ENCODE measurements at regions not wholly inside any gene's neighbourhood (a gene's known extent, or its start where the extent isn't known, plus 50 kb on each side); places are given as distances from the start of the nearest gene placed in this dataset.

DNA sequence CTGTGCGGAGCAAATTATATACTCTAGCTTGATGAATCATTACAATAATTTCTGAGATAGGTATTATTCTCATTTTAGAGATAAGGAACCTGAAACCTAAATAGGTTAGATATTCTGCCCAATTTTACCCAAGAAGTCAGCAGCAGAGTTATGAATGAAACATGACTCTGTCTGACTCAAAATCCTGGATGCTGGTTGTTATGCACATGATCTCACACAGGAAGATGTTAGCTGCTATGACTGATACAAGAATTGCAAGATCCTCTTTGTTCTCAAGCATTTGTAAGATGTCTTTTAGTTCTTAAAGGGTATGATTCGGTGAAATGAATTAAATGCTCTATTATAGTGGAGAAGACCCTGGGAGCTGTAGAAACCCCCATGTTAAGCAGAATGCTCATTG lies 447.8 kb downstream of the KIF2B start:
- Histone ChIP-seq H3K9me3 (ENCODE audit: low read depth) (no peaks in the 10 kb centered on the region), H3F3A (ENCODE audit: low read depth) (no peaks in the 10 kb centered on the region), H4K20me1 (ENCODE audit: low read depth) (no peaks in the 10 kb centered on the region), H3K4me2 (no peak overlapping the region), H3K9ac (no peak overlapping the region), H3K4me3 (no peak overlapping the region), H3K79me2 (ENCODE audit: low read depth) (no peaks in the 10 kb centered on the region), H3K27me3 (no peaks in the 10 kb centered on the region), H2AFZ (replicated peaks) (no peak overlapping the region), H3K36me3 (no peaks in the 10 kb centered on the region), H3K27ac (no peak overlapping the region), H3K4me1 (no peaks in the 10 kb centered on the region)
- no peak for TF ChIP-seq EZH2phosphoT487 (IDR thresholded peaks at IDR 0.05)
- TF ChIP-seq, protein P1, sequence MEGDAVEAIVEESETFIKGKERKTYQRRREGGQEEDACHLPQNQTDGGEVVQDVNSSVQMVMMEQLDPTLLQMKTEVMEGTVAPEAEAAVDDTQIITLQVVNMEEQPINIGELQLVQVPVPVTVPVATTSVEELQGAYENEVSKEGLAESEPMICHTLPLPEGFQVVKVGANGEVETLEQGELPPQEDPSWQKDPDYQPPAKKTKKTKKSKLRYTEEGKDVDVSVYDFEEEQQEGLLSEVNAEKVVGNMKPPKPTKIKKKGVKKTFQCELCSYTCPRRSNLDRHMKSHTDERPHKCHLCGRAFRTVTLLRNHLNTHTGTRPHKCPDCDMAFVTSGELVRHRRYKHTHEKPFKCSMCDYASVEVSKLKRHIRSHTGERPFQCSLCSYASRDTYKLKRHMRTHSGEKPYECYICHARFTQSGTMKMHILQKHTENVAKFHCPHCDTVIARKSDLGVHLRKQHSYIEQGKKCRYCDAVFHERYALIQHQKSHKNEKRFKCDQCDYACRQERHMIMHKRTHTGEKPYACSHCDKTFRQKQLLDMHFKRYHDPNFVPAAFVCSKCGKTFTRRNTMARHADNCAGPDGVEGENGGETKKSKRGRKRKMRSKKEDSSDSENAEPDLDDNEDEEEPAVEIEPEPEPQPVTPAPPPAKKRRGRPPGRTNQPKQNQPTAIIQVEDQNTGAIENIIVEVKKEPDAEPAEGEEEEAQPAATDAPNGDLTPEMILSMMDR (IDR thresholded peaks at IDR 0.05): no peak
- TF ChIP-seq EZH2 (IDR thresholded peaks at IDR 0.05): no peak
- Mint-ChIP-seq H3K27me3 (ENCODE audit: insufficient read depth, low read depth) (peaks cover 4% of the 10 kb centered on the region), H3K9me3 (peaks cover 2% of the 10 kb centered on the region), H3K36me3 (no peaks in the 10 kb centered on the region), H3K4me3 (no peak overlapping the region), H3K4me1 (no peaks in the 10 kb centered on the region), H3K27ac (no peak overlapping the region)
- no peak for DNase-seq (ENCODE audit: low spot score)

DNA sequence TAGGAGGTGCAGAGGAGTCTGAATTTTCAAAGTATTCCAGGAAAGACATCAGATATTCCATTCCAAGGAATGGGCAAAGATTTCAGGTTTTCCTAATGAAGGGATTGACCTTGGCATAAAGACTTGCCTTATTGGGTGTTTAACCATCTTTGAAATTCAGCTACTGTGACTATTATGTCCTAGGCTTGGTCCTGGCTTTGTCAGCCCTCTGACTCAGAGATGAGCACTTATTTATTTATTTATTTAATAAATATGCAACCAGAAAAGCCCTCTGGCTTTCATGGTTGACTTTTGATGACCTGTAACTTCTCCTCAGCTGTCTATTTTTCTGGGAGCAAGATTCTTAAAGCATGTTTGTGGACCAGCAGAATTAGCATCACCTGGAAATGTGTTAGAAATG lies 455.1 kb downstream of the KIF2B start:
- no peaks in the 10 kb centered on the region for H3K9me3 Mint-ChIP-seq
- no peak overlapping the region for H3K4me3 ChIP-seq
- no peaks in the 10 kb centered on the region for H3K4me1 ChIP-seq
- no peaks in the 10 kb centered on the region for H3K4me1 Mint-ChIP-seq
- DNase-seq (ENCODE audit: low spot score): no peak
- no peaks in the 10 kb centered on the region for H3K9me3 ChIP-seq (ENCODE audit: low read depth)
- no peak overlapping the region for H2AFZ ChIP-seq (replicated peaks)
- no peak overlapping the region for H3K27ac Mint-ChIP-seq
- no peak for TF ChIP-seq EZH2 (IDR thresholded peaks at IDR 0.05)
- no peak for TF ChIP-seq EZH2phosphoT487 (IDR thresholded peaks at IDR 0.05)
- TF ChIP-seq, protein P1 (IDR thresholded peaks at IDR 0.05): no peak
- no peak overlapping the region for H3K4me2 ChIP-seq
- no peaks in the 10 kb centered on the region for H3K27me3 Mint-ChIP-seq (ENCODE audit: insufficient read depth, low read depth)
- H3K36me3 ChIP-seq: no peaks in the 10 kb centered on the region
- H3K4me3 Mint-ChIP-seq: no peak overlapping the region
- no peak overlapping the region for H3K27ac ChIP-seq
- no peaks in the 10 kb centered on the region for H4K20me1 ChIP-seq (ENCODE audit: low read depth)
- H3K79me2 ChIP-seq (ENCODE audit: low read depth): no peaks in the 10 kb centered on the region
- no peaks in the 10 kb centered on the region for H3K36me3 Mint-ChIP-seq
- no peaks in the 10 kb centered on the region for H3F3A ChIP-seq (ENCODE audit: low read depth)
- no peaks in the 10 kb centered on the region for H3K27me3 ChIP-seq
- H3K9ac ChIP-seq: no peak overlapping the region

DNA sequence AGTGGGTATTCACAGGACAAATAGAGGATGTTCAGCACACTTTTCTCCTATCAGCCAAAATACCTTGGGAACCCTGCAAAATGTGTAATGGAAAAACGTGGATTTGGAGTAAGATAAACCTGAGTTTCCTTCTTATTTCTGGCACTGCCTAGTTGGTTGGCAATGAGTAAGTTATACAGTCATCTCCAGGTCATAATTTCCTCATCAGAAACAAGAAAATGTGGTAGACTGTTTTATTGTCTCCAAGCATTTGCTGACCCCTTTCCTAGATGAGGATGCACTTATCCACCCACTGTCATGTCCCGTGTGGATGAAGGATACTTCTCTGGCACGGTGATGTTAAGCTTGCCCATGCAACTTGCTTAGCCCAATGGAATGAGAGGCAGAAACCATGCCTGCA lies 458.0 kb downstream of the KIF2B start:
- Mint-ChIP-seq H3K9me3 (no peaks in the 10 kb centered on the region), H3K27ac (no peak overlapping the region), H3K4me3 (no peak overlapping the region), H3K27me3 (ENCODE audit: insufficient read depth, low read depth) (no peaks in the 10 kb centered on the region), H3K36me3 (no peaks in the 10 kb centered on the region), H3K4me1 (no peaks in the 10 kb centered on the region)
- Histone ChIP-seq H3K9me3 (ENCODE audit: low read depth) (no peaks in the 10 kb centered on the region), H4K20me1 (ENCODE audit: low read depth) (no peaks in the 10 kb centered on the region), H3K36me3 (no peaks in the 10 kb centered on the region), H3K4me3 (no peak overlapping the region), H3K27ac (no peak overlapping the region), H2AFZ (replicated peaks) (no peak overlapping the region), H3K4me2 (no peak overlapping the region), H3K27me3 (no peaks in the 10 kb centered on the region), H3K79me2 (ENCODE audit: low read depth) (no peaks in the 10 kb centered on the region), H3K4me1 (no peaks in the 10 kb centered on the region), H3F3A (ENCODE audit: low read depth) (no peaks in the 10 kb centered on the region), H3K9ac (no peak overlapping the region)
- TF ChIP-seq EZH2 (IDR thresholded peaks at IDR 0.05): no peak
- TF ChIP-seq, protein P1 (IDR thresholded peaks at IDR 0.05): no peak
- TF ChIP-seq EZH2phosphoT487 (IDR thresholded peaks at IDR 0.05): no peak
- DNase-seq (ENCODE audit: low spot score): no peak

DNA sequence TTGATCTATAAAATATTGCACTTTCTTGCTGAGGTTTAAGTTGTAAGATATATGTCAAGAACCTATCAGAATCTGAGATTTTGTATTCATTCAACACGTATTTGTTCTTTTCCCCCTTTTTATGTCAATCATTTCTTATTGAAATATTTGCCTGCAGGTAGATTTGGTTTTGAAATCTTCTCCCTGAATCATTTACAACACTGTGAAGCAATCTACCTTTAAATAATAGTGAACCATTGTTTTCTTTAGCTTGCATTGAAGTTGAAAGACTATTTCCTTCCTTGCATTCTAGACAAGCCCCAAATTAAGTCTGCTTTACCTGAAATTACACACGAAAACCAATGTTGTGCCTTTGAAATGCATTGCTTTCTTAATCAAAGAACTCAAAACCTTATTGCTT lies 460.2 kb downstream of the KIF2B start:
- Histone ChIP-seq H3K4me1 (no peaks in the 10 kb centered on the region), H3K9me3 (ENCODE audit: low read depth) (no peaks in the 10 kb centered on the region), H3K4me3 (no peak overlapping the region), H3K9ac (no peak overlapping the region), H3K4me2 (no peak overlapping the region), H3F3A (ENCODE audit: low read depth) (no peaks in the 10 kb centered on the region), H2AFZ (replicated peaks) (no peak overlapping the region), H3K27me3 (no peaks in the 10 kb centered on the region), H3K79me2 (ENCODE audit: low read depth) (no peaks in the 10 kb centered on the region), H4K20me1 (ENCODE audit: low read depth) (no peaks in the 10 kb centered on the region), H3K36me3 (no peaks in the 10 kb centered on the region), H3K27ac (no peak overlapping the region)
- no peak overlapping the region for H3K4me3 Mint-ChIP-seq
- no peaks in the 10 kb centered on the region for H3K9me3 Mint-ChIP-seq
- TF ChIP-seq EZH2phosphoT487 (IDR thresholded peaks at IDR 0.05) (no peak), EZH2 (IDR thresholded peaks at IDR 0.05) (no peak)
- TF ChIP-seq, protein P1 (IDR thresholded peaks at IDR 0.05): no peak
- no peak overlapping the region for H3K27ac Mint-ChIP-seq
- H3K36me3 Mint-ChIP-seq: no peaks in the 10 kb centered on the region
- no peak for DNase-seq (ENCODE audit: low spot score)
- no peaks in the 10 kb centered on the region for H3K27me3 Mint-ChIP-seq (ENCODE audit: insufficient read depth, low read depth)
- no peaks in the 10 kb centered on the region for H3K4me1 Mint-ChIP-seq

All from neural progenitor cell (in vitro differentiated cells).